Vagina (tissue), 2 donors: ENCODE measurements at regions not wholly inside any gene's neighbourhood (a gene's known extent, or its start where the extent isn't known, plus 50 kb on each side); places are given as distances from the start of the nearest gene placed in this dataset.

Source experiments
- DNase-seq, 2 donors: peaks; one replicate each; pipeline ENCODE4 v3.0.0-alpha.2; 2017; ENCODE audit errors: extremely low spot score in 2 of 2
- H3K27ac ChIP-seq: fragments of 200-600 bp; sonication (generic); one replicate; pipeline ENCODE4 v1.5.1; 2019
- H3K27me3 ChIP-seq: fragments of 200-600 bp; sonication (generic); one replicate; pipeline ENCODE4 v1.5.1; 2019
- H3K36me3 ChIP-seq, 2 donors: fragments of 200-600 bp; sonication (generic); one replicate each; pipeline ENCODE4 v1.5.1; 2017 to 2019
- H3K4me1 ChIP-seq: fragments of 200-600 bp; sonication (generic); one replicate; pipeline ENCODE4 v1.5.1; 2019
- H3K4me3 ChIP-seq, 2 donors: fragments of 200-600 bp; sonication (generic); 1 replicate in 1 of 2; 2 replicates in 1 of 2; pipeline ENCODE4 v1.5.1; 2016 to 2019
- H3K9me3 ChIP-seq: fragments of 200-600 bp; sonication (generic); one replicate; pipeline ENCODE4 v1.5.1; 2019
- POLR2A ChIP-seq, 2 donors: fragments of 450-650 bp; IDR thresholded peaks; one replicate each; pipeline ENCODE4 v1.6.1; 2017; ENCODE audit warnings: antibody characterized with exemption in 2 of 2, mild to moderate bottlenecking in 2 of 2, moderate library complexity in 2 of 2
- POLR2AphosphoS5 ChIP-seq, 2 donors: sonication (generic); formaldehyde crosslinking; IDR thresholded peaks; one replicate each; pipeline ENCODE4 v1.9.0; 2017; ENCODE audit warnings: antibody characterized with exemption in 2 of 2, mild to moderate bottlenecking in 2 of 2, low read depth in 1 of 2; ENCODE audit not compliant: insufficient read depth in 1 of 2
- intact Hi-C: fragments of 100-400 bp; cut with DNase I; formaldehyde crosslinking; loops from one replicate; pipeline ENCODE4 v1.15.1; 2023
- TF ChIP-seq, protein P1 (sequence below), 3 experiments: fragments of 450-650 bp in 2 of 3; fragments of 200-600 bp in 1 of 3; sonication (generic) in 1 of 3; IDR thresholded peaks; one replicate each; pipeline ENCODE4 v1.5.1; 2017 to 2019; ENCODE audit warnings: antibody characterized with exemption in 3 of 3, mild to moderate bottlenecking in 2 of 3, moderate library complexity in 2 of 3

DNA sequence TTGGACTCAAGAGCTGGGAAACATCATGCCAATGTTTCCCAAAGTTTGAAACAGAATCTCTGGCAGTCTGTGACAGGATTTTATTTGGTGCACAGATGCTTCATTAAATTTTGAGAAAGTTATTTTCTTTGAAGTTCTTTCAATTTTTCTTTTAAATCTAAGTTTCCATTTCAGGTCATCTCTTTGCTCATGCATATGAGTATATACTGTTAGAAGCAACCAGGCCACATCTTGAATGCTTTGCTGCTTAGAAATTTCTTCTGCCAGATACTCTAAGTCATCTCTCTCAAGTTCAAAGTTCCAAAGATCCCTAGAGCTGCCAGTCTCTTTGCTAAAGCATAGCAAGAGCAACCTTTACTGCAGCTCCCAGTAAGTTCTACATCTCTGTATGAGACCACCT, 59.1 kb upstream of the CCDC28A start:
- Histone ChIP-seq H3K27me3 (no peaks in the 10 kb centered on the region), H3K9me3 (no peaks in the 10 kb centered on the region), H3K36me3 (no peaks in the 10 kb centered on the region), H3K27ac (no peak overlapping the region), H3K4me3 (no peak overlapping the region), H3K4me1 (peaks cover 3% of the 10 kb centered on the region)
- TF ChIP-seq POLR2AphosphoS5 (IDR thresholded peaks at IDR 0.05; ENCODE audit: insufficient read depth in 1 of 2, low read depth in 1 of 2) (no peak), POLR2A (IDR thresholded peaks at IDR 0.05) (no peak)
- TF ChIP-seq, protein P1, sequence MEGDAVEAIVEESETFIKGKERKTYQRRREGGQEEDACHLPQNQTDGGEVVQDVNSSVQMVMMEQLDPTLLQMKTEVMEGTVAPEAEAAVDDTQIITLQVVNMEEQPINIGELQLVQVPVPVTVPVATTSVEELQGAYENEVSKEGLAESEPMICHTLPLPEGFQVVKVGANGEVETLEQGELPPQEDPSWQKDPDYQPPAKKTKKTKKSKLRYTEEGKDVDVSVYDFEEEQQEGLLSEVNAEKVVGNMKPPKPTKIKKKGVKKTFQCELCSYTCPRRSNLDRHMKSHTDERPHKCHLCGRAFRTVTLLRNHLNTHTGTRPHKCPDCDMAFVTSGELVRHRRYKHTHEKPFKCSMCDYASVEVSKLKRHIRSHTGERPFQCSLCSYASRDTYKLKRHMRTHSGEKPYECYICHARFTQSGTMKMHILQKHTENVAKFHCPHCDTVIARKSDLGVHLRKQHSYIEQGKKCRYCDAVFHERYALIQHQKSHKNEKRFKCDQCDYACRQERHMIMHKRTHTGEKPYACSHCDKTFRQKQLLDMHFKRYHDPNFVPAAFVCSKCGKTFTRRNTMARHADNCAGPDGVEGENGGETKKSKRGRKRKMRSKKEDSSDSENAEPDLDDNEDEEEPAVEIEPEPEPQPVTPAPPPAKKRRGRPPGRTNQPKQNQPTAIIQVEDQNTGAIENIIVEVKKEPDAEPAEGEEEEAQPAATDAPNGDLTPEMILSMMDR (IDR thresholded peaks at IDR 0.05): no peak
- no peak for DNase-seq
- intact Hi-C loops: no loop called here

DNA sequence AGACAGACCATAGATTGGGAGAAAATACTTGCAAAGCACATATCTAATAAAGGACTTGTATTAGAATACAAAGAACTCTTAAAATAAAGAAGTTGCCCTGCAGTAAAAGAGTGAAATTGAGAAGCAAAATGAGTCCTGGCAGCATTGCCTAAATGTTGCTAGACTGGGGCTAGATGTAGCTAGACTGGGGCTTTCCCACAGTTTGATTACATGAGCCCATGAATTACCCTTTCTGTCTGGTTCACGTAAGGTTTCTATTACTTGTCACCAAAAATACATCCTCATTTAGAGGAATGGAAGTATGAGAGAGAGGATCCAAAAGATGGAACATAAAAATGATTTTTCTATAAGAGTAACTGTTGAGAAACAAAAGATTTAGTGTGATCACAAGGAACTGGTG, 57.6 kb upstream of the CCDC28A start:
- H3K4me1 ChIP-seq: peaks cover 8% of the 10 kb centered on the region
- no peak overlapping the region for H3K27ac ChIP-seq
- H3K36me3 ChIP-seq: no peaks in the 10 kb centered on the region
- no peaks in the 10 kb centered on the region for H3K9me3 ChIP-seq
- H3K4me3 ChIP-seq: no peak overlapping the region
- TF ChIP-seq POLR2A (IDR thresholded peaks at IDR 0.05) (no peak), POLR2AphosphoS5 (IDR thresholded peaks at IDR 0.05; ENCODE audit: insufficient read depth in 1 of 2, low read depth in 1 of 2) (no peak)
- TF ChIP-seq, protein P1 (IDR thresholded peaks at IDR 0.05): no peak
- no peak for DNase-seq
- intact Hi-C loops: no loop called here
- no peaks in the 10 kb centered on the region for H3K27me3 ChIP-seq

DNA sequence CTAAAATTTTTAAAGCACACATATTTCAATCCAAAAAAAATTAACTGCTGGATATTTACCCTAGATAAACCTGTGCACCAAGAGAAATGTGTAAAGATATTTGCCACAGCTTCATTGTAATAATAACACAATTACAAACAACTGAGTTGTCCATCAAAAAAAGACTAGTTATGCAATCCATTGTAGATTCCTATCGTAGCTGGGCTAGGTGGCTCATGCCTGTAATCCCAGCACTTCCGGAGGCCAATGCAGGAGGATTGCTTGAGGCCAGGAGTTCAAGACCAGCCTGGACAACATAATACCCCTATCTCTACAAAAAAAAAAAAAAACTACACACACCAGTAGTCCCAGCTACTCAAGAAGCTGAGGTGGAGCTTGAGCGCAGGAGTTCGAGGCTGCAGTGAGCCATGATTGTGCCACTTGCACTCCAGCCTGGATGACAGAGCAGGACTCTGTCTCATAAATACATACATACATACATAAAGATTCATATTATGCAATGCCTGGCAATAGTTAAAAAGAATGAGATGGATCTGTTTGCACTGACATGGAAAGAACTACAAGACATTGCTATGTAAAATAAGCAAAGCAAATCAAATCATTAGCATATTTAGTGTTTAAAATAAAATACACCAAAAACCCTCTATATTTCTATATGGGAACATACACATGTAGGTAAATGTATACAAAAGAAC, 56.5 kb upstream of the CCDC28A start:
- Histone ChIP-seq H3K4me3 (no peak overlapping the region), H3K9me3 (no peaks in the 10 kb centered on the region), H3K36me3 (no peaks in the 10 kb centered on the region), H3K27ac (no peak overlapping the region), H3K4me1 (peaks cover 8% of the 10 kb centered on the region), H3K27me3 (no peaks in the 10 kb centered on the region)
- TF ChIP-seq POLR2A (IDR thresholded peaks at IDR 0.05) (no peak), POLR2AphosphoS5 (IDR thresholded peaks at IDR 0.05; ENCODE audit: insufficient read depth in 1 of 2, low read depth in 1 of 2) (no peak)
- TF ChIP-seq, protein P1 (IDR thresholded peaks at IDR 0.05): no peak
- intact Hi-C loops: no loop called here
- no peak for DNase-seq

DNA sequence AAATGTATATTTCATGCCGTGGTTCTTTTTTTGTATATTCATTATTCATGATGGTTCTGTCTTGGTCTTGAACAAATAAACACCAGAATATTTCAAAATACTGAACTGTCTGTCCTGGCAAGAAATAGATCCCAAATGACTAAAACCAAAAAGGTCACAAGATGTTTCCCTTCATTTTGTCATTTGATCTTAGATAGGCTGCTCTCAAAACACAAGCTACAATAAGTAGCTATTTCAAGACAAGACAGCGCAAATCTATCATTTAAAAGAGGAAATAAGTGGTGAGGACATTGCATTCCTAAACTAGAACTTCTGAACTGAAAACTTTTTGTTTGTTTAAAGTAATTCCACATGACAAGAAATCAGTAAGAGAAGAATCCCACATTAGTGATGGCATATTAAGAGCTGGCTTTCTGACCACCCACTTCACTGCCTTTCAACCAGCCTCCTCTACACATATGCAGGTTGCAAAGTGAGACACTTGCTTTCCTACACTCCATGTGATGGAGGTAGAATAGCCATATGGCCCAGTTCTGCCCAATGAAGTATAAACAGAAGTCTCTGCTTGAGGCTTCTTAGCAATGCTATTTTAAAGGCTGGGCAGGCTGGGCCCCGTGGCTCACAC, 54.4 kb upstream of the CCDC28A start:
- H3K4me1 ChIP-seq: peaks cover 8% of the 10 kb centered on the region
- H3K27me3 ChIP-seq: no peaks in the 10 kb centered on the region
- no peak for DNase-seq
- TF ChIP-seq, protein P1 (IDR thresholded peaks at IDR 0.05): no peak
- no peak for TF ChIP-seq POLR2A (IDR thresholded peaks at IDR 0.05)
- no peak for TF ChIP-seq POLR2AphosphoS5 (IDR thresholded peaks at IDR 0.05; ENCODE audit: insufficient read depth in 1 of 2, low read depth in 1 of 2)
- no peaks in the 10 kb centered on the region for H3K36me3 ChIP-seq
- H3K9me3 ChIP-seq: no peaks in the 10 kb centered on the region
- no peak overlapping the region for H3K27ac ChIP-seq
- H3K4me3 ChIP-seq: no peak overlapping the region
- intact Hi-C loops: no loop called here

DNA sequence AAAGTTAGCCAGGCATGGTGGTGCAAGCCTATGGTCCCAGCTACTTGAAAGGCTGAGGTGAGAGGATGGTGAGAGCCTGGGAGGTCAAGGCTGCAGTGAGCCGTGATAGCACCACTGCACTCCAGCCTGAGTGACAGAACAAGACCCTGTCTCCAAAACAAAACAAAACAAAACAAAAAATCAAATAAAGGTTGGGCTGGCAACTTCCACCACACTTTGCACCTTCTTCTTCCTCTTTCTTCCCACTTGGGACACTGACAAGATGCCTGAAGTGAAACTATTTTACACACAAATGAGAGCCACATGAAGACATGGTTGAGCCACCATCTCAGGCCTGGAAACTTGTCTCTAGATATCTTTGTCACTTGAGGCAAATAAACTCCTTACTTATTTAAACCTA, 53.8 kb upstream of the CCDC28A start:
- Histone ChIP-seq H3K27me3 (no peaks in the 10 kb centered on the region), H3K36me3 (no peaks in the 10 kb centered on the region), H3K9me3 (no peaks in the 10 kb centered on the region), H3K4me3 (no peak overlapping the region), H3K27ac (no peak overlapping the region), H3K4me1 (peaks cover 8% of the 10 kb centered on the region)
- no peak for DNase-seq
- TF ChIP-seq POLR2AphosphoS5 (IDR thresholded peaks at IDR 0.05; ENCODE audit: insufficient read depth in 1 of 2, low read depth in 1 of 2): no peak
- no peak for TF ChIP-seq POLR2A (IDR thresholded peaks at IDR 0.05)
- TF ChIP-seq, protein P1 (IDR thresholded peaks at IDR 0.05): no peak
- intact Hi-C loops: no loop called here
